Panc1 (cell line): ENCODE measurements at regions not wholly inside any gene's neighbourhood (a gene's known extent, or its start where the extent isn't known, plus 50 kb on each side); places are given as distances from the start of the nearest gene placed in this dataset.

Experiments used
- ATAC-seq: fragments of 200-7000 bp; cut with Tn5 transposase; 2 replicates; pipeline ENCODE4 v1.9.1; 2020; ENCODE audit warnings: mild to moderate bottlenecking, moderate library complexity
- BruUV-seq: library from RNA; stranded (reverse); fragments of 400-500 nt; replicated peaks from 2 replicates; lab custom pipeline; 2021; lab: Mats Ljungman, UMichigan
- CTCF ChIA-PET: fragments of 300-600 bp; sonication (Branson Sonifier 250); formaldehyde crosslinking; loops from one replicate; lab custom pipeline; 2022; ENCODE audit warnings: antibody characterized with exemption; lab: Charles Lee
- POLR2A ChIA-PET: fragments of 300-600 bp; sonication (Branson Sonifier 250); formaldehyde crosslinking; loops from one replicate; lab custom pipeline; 2022; ENCODE audit warnings: antibody characterized with exemption; lab: Charles Lee
- DNase-seq: peaks from one replicate; pipeline ENCODE4 v3.0.0-alpha.2; 2010; ENCODE audit warnings: low read depth, low spot score
- H3K27ac ChIP-seq: 2 replicates; pipeline ENCODE4 v1.5.1; 2011; ENCODE audit warnings: mild to moderate bottlenecking, low read length, inconsistent platforms
- H3K27me3 ChIP-seq: fragments of 200-500 bp; sonication (Bioruptor generic); 2 replicates; pipeline ENCODE4 v1.6.0; 2014; ENCODE audit warnings: low read length, inconsistent platforms; ENCODE audit not compliant: control insufficient read depth, insufficient read depth
- H3K36me3 ChIP-seq: fragments of 200-500 bp; sonication (Bioruptor generic); 2 replicates; pipeline ENCODE4 v1.5.1; 2014; ENCODE audit warnings: inconsistent platforms, mild to moderate bottlenecking, low read length, moderate library complexity; ENCODE audit not compliant: control insufficient read depth, insufficient read depth
- H3K4me1 ChIP-seq: 2 replicates; pipeline ENCODE4 v1.5.1; 2011; ENCODE audit warnings: inconsistent platforms, mild to moderate bottlenecking, low read length, moderate library complexity; ENCODE audit not compliant: control insufficient read depth, insufficient read depth
- H3K4me3 ChIP-seq, 2 experiments: 2 replicates each; pipeline ENCODE4 v1.5.1; 2011 to 2012; ENCODE audit warnings: low read depth in 2 of 2, low read length in 2 of 2, mild to moderate bottlenecking in 2 of 2, inconsistent platforms in 1 of 2, moderate library complexity in 1 of 2
- H3K9me3 ChIP-seq: fragments of 200-500 bp; sonication (Bioruptor generic); 2 replicates; pipeline ENCODE4 v1.5.1; 2014; ENCODE audit warnings: low read depth, mild to moderate bottlenecking, inconsistent platforms, low read length, moderate library complexity; ENCODE audit not compliant: control insufficient read depth, insufficient read depth
- POLR2AphosphoS5 ChIP-seq: IDR thresholded peaks from 2 replicates; pipeline ENCODE4 v1.6.1; 2012; ENCODE audit warnings: mild to moderate bottlenecking, low read depth, low read length, moderate library complexity
- REST ChIP-seq, 2 experiments: IDR thresholded peaks; 2 replicates each; pipeline ENCODE4 v1.6.1; 2011 to 2012; ENCODE audit warnings: low read depth in 2 of 2, control low read depth in 1 of 2, low read length in 1 of 2, mild to moderate bottlenecking in 1 of 2, moderate library complexity in 1 of 2; ENCODE audit not compliant: insufficient read depth in 1 of 2
- SIN3A ChIP-seq: IDR thresholded peaks from 2 replicates; pipeline ENCODE4 v1.6.1; 2012; ENCODE audit warnings: low read depth, mild to moderate bottlenecking, low read length, moderate library complexity, borderline replicate concordance; ENCODE audit not compliant: insufficient read depth
- TCF7L2 ChIP-seq: IDR thresholded peaks from 2 replicates; pipeline ENCODE4 v1.6.1; 2011; ENCODE audit warnings: mild to moderate bottlenecking, low read depth, low read length, inconsistent platforms
- in situ Hi-C: cut with HindIII; loops from 2 replicates; pipeline ENCODE4 v1.10.0; 2016; ENCODE audit warnings: low sequenced_read_pairs, low pct_unique_long_range_greater_than_20kb
- intact Hi-C: fragments of 100-400 bp; cut with micrococcal nuclease; formaldehyde crosslinking; loops from one replicate; pipeline ENCODE4 v1.10.0; 2022; ENCODE audit not compliant: unreplicated experiment
- TF ChIP-seq, protein P1 (sequence below): fragments of 450-650 bp; IDR thresholded peaks from 2 replicates; pipeline ENCODE4 v1.5.1; 2017; ENCODE audit warnings: mild to moderate bottlenecking

DNA sequence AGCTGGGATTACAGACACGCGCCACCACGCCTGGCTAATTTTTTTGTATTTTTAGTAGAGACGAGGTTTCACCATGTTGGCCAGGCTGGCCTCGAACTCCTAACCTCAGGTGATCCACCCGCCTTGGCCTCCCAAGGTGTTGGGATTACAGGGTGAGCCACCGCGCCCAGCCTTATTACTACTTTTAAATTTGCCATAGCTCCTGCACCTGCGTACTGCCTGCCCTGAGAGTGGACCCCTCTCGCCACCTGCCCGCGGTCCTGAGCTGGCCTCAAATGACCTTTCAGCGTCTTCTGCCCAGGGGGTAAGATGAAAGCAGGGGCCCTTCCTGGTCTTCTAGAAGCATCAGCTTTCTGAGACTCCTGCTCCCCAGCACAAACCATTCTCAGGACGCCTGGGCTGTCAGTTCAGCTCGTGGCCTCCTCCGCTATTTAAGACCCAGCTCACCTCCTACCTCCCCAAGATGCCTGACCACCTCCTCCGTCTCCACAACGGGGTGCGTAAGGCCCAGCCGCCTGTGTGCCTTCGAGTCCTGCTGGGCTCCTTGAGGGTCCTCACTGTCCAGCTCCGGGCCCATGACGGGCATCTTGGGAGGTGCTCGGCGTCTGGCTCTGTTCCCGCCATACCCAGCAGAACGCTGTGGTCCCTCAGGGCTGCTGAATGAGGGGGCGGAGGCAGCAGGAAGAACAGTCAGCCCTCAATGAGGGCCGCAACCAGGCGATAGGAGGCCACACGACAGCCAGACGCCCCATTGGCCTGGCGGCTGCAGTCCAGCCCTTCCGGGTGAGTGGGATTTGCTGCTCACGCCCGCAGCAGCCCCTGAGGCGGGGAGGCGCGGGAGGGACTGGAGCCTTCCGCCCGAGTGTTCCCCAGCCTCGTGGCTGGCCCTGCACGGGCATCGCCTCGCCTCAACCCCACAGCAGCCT, 266.6 kb downstream of the TFCP2L1 start:
- in situ Hi-C loops = no loop called here
- no peaks in the 10 kb centered on the region for H3K4me1 ChIP-seq

DNA sequence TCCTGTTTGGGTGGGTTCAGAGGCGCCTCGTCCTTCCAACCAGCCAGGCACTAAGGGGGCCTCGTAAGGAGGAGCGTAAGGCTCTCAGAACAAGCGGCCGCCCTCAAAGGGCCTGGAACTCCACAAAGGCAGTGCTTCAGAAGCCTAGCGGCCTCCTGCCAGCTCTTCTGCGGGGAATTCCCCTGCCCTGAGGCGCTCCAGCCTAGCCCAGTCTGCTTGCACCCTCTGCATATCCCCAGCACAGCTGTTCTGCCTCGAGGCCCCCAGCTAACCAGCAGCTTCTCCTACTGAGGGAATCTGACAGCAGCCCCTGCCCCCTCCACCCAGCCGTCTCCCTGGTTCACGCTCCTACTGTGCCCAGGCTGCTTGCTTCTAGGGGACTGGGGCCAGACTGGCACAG, 265.9 kb downstream of the TFCP2L1 start:
- Histone ChIP-seq H3K4me3 (no peak overlapping the region), H3K4me1 (no peaks in the 10 kb centered on the region), H3K27ac (no peak overlapping the region), H3K9me3 (no peaks in the 10 kb centered on the region), H3K36me3 (no peaks in the 10 kb centered on the region), H3K27me3 (no peaks in the 10 kb centered on the region)
- ChIA-PET POLR2A (no interaction called here), CTCF (no interaction called here)
- DNase-seq = no peak
- intact Hi-C loops (no loop called here), in situ Hi-C loops (no loop called here)
- TF ChIP-seq, protein P1, sequence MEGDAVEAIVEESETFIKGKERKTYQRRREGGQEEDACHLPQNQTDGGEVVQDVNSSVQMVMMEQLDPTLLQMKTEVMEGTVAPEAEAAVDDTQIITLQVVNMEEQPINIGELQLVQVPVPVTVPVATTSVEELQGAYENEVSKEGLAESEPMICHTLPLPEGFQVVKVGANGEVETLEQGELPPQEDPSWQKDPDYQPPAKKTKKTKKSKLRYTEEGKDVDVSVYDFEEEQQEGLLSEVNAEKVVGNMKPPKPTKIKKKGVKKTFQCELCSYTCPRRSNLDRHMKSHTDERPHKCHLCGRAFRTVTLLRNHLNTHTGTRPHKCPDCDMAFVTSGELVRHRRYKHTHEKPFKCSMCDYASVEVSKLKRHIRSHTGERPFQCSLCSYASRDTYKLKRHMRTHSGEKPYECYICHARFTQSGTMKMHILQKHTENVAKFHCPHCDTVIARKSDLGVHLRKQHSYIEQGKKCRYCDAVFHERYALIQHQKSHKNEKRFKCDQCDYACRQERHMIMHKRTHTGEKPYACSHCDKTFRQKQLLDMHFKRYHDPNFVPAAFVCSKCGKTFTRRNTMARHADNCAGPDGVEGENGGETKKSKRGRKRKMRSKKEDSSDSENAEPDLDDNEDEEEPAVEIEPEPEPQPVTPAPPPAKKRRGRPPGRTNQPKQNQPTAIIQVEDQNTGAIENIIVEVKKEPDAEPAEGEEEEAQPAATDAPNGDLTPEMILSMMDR = no peak
- TF ChIP-seq POLR2AphosphoS5 = no peak
- no peak for TF ChIP-seq SIN3A
- no peak for TF ChIP-seq REST (IDR thresholded peaks at IDR 0.05; ENCODE audit: insufficient read depth in 1 of 2, low read depth in 2 of 2, low read length in 1 of 2)
- no peak for TF ChIP-seq TCF7L2
- ATAC-seq = peak; percentile 64
- no TSS peak for BruUV-seq

More for the DNA sequence above, 266.6 kb downstream of the TFCP2L1 start:
- TF ChIP-seq POLR2AphosphoS5 (no peak), TCF7L2 (no peak), REST (IDR thresholded peaks at IDR 0.05; ENCODE audit: insufficient read depth in 1 of 2, low read depth in 2 of 2, low read length in 1 of 2) (no peak), SIN3A (no peak)
- TF ChIP-seq, protein P1 = no peak
- H3K27ac ChIP-seq = no peak overlapping the region
- H3K27me3 ChIP-seq = no peaks in the 10 kb centered on the region
- no peaks in the 10 kb centered on the region for H3K36me3 ChIP-seq
- H3K9me3 ChIP-seq = no peaks in the 10 kb centered on the region
- intact Hi-C loops = no loop called here
- CTCF ChIA-PET = no interaction called here
- H3K4me3 ChIP-seq = no peak overlapping the region
- no TSS peak for BruUV-seq
- ATAC-seq (peak; percentile 8; the same call in 1 of the 2 replicates), DNase-seq (no peak)
- POLR2A ChIA-PET = no interaction called here
